Activated naive CD8-positive, alpha-beta T cell treated with anti-CD3 and anti-CD28 coated beads, Interleukin-2, amount 50 U/mL, for 24 hours (primary cell): ENCODE measurements at regions not wholly inside any gene's neighbourhood (a gene's known extent, or its start where the extent isn't known, plus 50 kb on each side); places are given as distances from the start of the nearest gene placed in this dataset.
"Not testable (repeated sequence)": the region's sequence is repeated elsewhere in the genome, so short reads cannot be mapped to it uniquely, and the experiment has no call there.

Source experiments
- ATAC-seq: fragments of 150-1000 bp; cut with Tn5 transposase; one replicate; pipeline ENCODE4 v1.10.0; 2021
- DNase-seq: peaks from one replicate; pipeline ENCODE4 v3.0.0; 2021
- H3K27ac Mint-ChIP-seq: one replicate; pipeline ENCODE4 v1.8.0; 2021; ENCODE audit warnings: mild to moderate bottlenecking, mixed read lengths
- H3K27me3 Mint-ChIP-seq: one replicate; pipeline ENCODE4 v1.8.0; 2021; ENCODE audit warnings: mixed read lengths
- H3K36me3 Mint-ChIP-seq: one replicate; pipeline ENCODE4 v1.8.0; 2021; ENCODE audit warnings: low read depth, mixed read lengths
- H3K4me1 Mint-ChIP-seq: one replicate; pipeline ENCODE4 v1.8.0; 2021; ENCODE audit warnings: mixed read lengths
- H3K4me3 Mint-ChIP-seq: one replicate; pipeline ENCODE4 v1.8.0; 2021; ENCODE audit warnings: mild to moderate bottlenecking, moderate library complexity, mixed read lengths
- H3K9me3 Mint-ChIP-seq: one replicate; pipeline ENCODE4 v1.8.0; 2021; ENCODE audit warnings: mixed read lengths

GRCh38 chr20:40894237-40894630 is 134.4 kb upstream of the TOP1 start:
- H3K27ac Mint-ChIP-seq = no peak overlapping the region
- no peak overlapping the region for H3K4me3 Mint-ChIP-seq
- DNase-seq (no peak), ATAC-seq (no peak)
- H3K27me3 Mint-ChIP-seq = no peaks in the 10 kb centered on the region
- no peaks in the 10 kb centered on the region for H3K36me3 Mint-ChIP-seq
- peaks cover 2% of the 10 kb centered on the region for H3K4me1 Mint-ChIP-seq
- no peaks in the 10 kb centered on the region for H3K9me3 Mint-ChIP-seq

- H3K4me3 Mint-ChIP-seq = no peak overlapping the region
- no peaks in the 10 kb centered on the region for H3K9me3 Mint-ChIP-seq
- H3K36me3 Mint-ChIP-seq = no peaks in the 10 kb centered on the region
- H3K4me1 Mint-ChIP-seq = no peaks in the 10 kb centered on the region
- H3K27ac Mint-ChIP-seq = no peak overlapping the region
- no peak for ATAC-seq
- H3K27me3 Mint-ChIP-seq = no peaks in the 10 kb centered on the region
- no peak for DNase-seq
Measured at GRCh38 chr20:40895182-40895581, 133.4 kb upstream of the TOP1 start.

GRCh38 chr20:40896814-40897700 is 131.6 kb upstream of the TOP1 start:
- Mint-ChIP-seq H3K9me3 (no peaks in the 10 kb centered on the region), H3K4me3 (no peak overlapping the region), H3K4me1 (no peaks in the 10 kb centered on the region), H3K27ac (no peak overlapping the region), H3K27me3 (no peaks in the 10 kb centered on the region), H3K36me3 (no peaks in the 10 kb centered on the region)
- DNase-seq (no peak), ATAC-seq (no peak)

DNA sequence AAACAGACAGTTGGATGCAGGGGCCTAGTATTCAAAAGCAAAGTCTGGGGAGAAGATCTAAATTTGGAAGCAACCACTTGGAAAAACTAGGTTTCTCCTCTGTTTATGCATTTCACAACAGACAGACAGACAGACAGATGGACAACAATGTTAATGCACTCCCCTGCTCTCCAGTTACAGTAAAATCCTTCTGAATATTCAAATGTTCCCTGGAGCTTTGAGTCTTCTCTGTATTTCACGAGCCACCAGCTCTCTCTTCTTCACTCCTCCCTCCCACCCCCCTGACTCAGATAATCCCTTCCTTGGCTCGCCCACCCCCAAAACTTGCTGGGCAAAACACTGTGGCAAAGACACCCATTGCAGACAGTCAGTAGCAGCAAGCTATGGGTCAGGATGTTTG is 129.3 kb upstream of the TOP1 start:
- no peak overlapping the region for H3K27ac Mint-ChIP-seq
- no peaks in the 10 kb centered on the region for H3K27me3 Mint-ChIP-seq
- H3K36me3 Mint-ChIP-seq = no peaks in the 10 kb centered on the region
- H3K4me3 Mint-ChIP-seq = no peak overlapping the region
- H3K9me3 Mint-ChIP-seq = no peaks in the 10 kb centered on the region
- no peak for ATAC-seq
- no peak for DNase-seq
- no peaks in the 10 kb centered on the region for H3K4me1 Mint-ChIP-seq

GRCh38 chr20:40900666-40901215 is 127.9 kb upstream of the TOP1 start:
- ATAC-seq = no peak
- Mint-ChIP-seq H3K27ac (no peak overlapping the region), H3K36me3 (no peaks in the 10 kb centered on the region), H3K4me1 (no peaks in the 10 kb centered on the region), H3K27me3 (no peaks in the 10 kb centered on the region), H3K9me3 (no peaks in the 10 kb centered on the region), H3K4me3 (no peak overlapping the region)
- no peak for DNase-seq

DNA sequence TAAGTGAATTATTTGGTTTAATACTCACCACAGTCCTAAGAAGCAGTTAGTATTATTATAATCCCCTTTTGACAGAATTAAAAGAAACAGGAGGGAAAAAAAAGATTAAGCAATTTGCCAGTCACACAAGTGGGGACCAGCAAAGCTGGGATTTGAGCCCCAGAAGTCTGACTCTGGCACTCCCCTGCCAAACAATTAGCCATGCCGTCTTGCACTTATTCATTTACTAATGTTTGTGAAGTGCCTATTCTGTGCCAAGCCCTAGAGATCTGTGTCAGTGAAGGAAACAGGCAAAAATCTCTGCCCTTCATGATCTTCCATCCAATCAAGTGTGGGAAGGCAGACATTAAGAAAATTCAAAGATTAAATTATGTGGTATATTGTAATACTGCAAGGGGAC is 126.0 kb upstream of the TOP1 start:
- Mint-ChIP-seq H3K4me3 (no peak overlapping the region), H3K27ac (no peak overlapping the region), H3K27me3 (no peaks in the 10 kb centered on the region), H3K36me3 (no peaks in the 10 kb centered on the region), H3K9me3 (no peaks in the 10 kb centered on the region), H3K4me1 (no peaks in the 10 kb centered on the region)
- DNase-seq (no peak), ATAC-seq (no peak)

GRCh38 chr20:40908309-40908708 is 120.3 kb upstream of the TOP1 start:
- Mint-ChIP-seq H3K9me3 (no peaks in the 10 kb centered on the region), H3K36me3 (no peaks in the 10 kb centered on the region), H3K27me3 (no peaks in the 10 kb centered on the region), H3K4me3 (no peak overlapping the region), H3K4me1 (no peaks in the 10 kb centered on the region), H3K27ac (no peak overlapping the region)
- ATAC-seq (no peak), DNase-seq (no peak)

- not testable (repeated sequence) for H3K36me3 Mint-ChIP-seq, H3K9me3 Mint-ChIP-seq, H3K4me1 Mint-ChIP-seq, H3K27ac Mint-ChIP-seq, ATAC-seq, H3K27me3 Mint-ChIP-seq, DNase-seq, H3K4me3 Mint-ChIP-seq
Measured at GRCh38 chr20:40909489-40909888, 119.1 kb upstream of the TOP1 start.

- not testable (repeated sequence) for H3K27me3 Mint-ChIP-seq, H3K4me3 Mint-ChIP-seq, H3K4me1 Mint-ChIP-seq, H3K36me3 Mint-ChIP-seq, DNase-seq, H3K27ac Mint-ChIP-seq, ATAC-seq, H3K9me3 Mint-ChIP-seq
Measured at GRCh38 chr20:40910436-40910835, 118.2 kb upstream of the TOP1 start.

DNA sequence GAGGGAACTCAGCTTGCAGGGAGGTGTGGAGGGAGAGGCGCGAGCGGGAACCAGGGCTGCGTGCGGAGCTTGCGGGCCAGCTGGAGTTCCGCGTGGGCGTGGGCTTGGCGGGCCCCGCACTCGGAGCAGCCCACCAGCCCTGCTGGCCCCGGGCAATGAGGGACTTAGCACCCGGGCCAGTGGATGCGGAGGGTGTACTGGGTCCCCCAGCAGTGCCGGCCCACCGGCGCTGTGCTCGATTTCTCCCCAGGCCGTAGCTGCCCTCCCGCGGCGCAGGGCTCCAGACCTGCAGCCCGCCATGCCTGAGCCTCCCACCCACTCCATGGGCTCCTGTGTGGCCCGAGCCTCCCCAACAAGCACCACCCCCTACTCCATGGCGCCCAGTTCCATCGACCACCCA is 117.5 kb upstream of the TOP1 start:
- H3K4me3 Mint-ChIP-seq, H3K36me3 Mint-ChIP-seq, H3K9me3 Mint-ChIP-seq, DNase-seq, H3K4me1 Mint-ChIP-seq, ATAC-seq, H3K27ac Mint-ChIP-seq, H3K27me3 Mint-ChIP-seq: not testable (repeated sequence)

DNA sequence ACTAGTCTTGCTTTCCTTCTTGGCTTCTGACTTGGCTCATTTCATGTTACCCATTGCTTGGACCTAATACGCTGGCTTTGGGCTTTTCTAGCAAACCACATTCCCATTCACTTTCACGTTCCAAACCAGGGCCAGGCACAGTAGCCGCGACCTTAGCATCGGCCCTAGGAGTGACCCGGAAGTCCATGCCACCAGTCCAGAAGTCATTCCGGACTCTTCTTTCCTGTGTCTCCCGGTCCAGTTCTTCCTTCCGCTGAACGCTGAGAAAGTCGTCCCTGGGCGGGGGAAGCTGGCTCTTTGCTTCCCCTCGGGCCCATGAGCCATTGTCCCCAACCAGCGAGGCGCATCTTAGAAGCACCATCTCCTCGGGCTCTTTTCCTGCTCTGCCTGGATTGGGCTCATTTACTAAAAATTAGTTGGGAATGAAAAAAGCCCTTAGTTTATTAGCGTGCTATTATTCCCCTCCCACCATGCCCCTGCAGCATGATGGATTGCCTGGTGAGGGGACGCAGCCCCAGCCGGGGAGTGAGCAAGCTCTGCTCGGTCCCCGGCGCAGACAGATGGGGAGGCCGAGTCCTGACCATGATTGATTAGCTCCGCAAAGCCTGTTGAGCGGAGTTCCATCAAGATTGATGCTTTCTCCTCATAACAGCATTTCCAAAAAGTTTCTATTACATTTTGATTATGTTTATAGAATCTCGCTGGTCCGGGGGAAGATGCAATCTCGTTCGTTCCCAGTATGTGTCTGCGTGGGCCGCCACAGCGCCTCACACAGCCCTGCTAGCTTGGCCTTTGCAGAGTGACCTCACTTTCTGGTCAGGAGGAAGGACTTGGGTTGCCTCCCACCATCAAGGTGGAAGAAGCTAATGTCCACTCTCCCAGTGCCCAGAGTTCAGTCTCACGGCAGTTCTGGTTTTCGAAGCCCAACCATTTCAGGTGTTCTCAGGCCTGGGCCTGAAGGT is 115.1 kb upstream of the TOP1 start:
- Mint-ChIP-seq H3K4me3 (no peak overlapping the region), H3K9me3 (peaks cover 5% of the 10 kb centered on the region)

DNA sequence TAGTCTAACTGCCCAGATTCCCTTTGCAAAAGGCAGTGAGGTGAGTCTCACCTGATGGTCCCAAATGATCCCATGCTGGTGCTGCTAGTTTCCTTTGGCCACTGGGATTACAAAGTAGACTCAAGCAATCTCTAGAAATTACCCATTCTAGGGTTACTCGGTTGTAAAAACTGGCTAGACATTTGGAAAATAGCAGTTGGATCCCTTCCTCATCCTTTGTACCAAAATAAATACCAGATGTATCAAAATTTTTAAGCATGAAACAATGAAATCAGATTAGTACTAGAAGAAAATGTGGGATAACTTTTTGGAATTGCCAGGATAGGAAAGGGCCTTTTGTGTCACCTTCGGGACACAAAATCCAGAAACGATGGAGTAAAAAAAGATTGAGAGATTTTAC is 112.9 kb upstream of the TOP1 start:
- Mint-ChIP-seq H3K27me3 (no peaks in the 10 kb centered on the region), H3K4me3 (no peak overlapping the region), H3K9me3 (peaks cover 5% of the 10 kb centered on the region), H3K4me1 (no peaks in the 10 kb centered on the region), H3K27ac (no peak overlapping the region), H3K36me3 (no peaks in the 10 kb centered on the region)
- no peak for ATAC-seq
- DNase-seq = no peak

More for the DNA sequence above, 115.1 kb upstream of the TOP1 start:
- Mint-ChIP-seq H3K4me1 (no peaks in the 10 kb centered on the region), H3K27ac (no peak overlapping the region), H3K36me3 (no peaks in the 10 kb centered on the region), H3K27me3 (no peaks in the 10 kb centered on the region)
- DNase-seq = no peak
- no peak for ATAC-seq

- DNase-seq (no peak), ATAC-seq (no peak)
- Mint-ChIP-seq H3K4me1 (no peaks in the 10 kb centered on the region), H3K4me3 (no peak overlapping the region), H3K9me3 (peaks cover 5% of the 10 kb centered on the region), H3K36me3 (no peaks in the 10 kb centered on the region), H3K27ac (no peak overlapping the region), H3K27me3 (no peaks in the 10 kb centered on the region)
Measured at GRCh38 chr20:40916276-40916675, 112.3 kb upstream of the TOP1 start.

DNA sequence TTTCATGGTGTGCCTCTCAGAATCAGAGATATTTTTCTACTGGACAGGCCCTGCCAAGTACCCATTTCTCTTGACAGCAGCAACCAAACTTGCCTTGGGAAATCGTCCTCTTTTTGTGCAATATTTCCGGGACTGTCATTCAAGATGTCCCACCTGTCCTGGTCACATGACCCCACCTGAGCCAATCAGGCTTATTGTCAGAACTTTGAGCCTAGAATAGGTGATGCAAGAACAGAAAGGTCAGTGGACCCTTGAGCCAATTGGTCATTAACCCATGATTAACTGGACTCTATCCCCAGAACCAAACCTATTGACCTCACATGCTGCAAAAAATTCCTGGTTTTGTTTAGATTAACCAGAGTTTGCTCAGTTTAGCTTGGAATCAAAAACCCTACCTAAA is 108.3 kb upstream of the TOP1 start:
- H3K4me1 Mint-ChIP-seq = no peaks in the 10 kb centered on the region
- DNase-seq (no peak), ATAC-seq (no peak)
- H3K27ac Mint-ChIP-seq = no peak overlapping the region
- peaks cover 5% of the 10 kb centered on the region for H3K9me3 Mint-ChIP-seq
- no peaks in the 10 kb centered on the region for H3K36me3 Mint-ChIP-seq
- H3K4me3 Mint-ChIP-seq = no peak overlapping the region
- H3K27me3 Mint-ChIP-seq = no peaks in the 10 kb centered on the region

DNA sequence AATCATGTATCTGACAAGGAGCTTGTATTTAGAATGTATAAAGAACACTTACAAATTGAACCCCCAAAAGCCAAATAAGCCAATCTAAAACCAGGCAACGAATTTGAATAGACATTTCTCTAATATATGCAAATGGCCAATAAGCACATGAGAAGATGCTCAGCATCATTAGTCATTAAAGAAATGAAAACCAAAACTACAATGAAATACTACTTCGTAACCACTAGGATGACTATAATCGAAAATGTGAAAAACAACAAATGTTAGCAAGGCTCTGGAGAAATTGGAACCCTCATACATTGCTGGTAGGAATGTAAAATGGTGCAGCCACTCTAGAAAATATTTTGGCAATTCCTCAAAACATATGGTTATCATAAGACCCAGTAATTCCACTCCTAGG is 105.8 kb upstream of the TOP1 start:
- ATAC-seq = no peak

More for the DNA sequence above, 105.8 kb upstream of the TOP1 start:
- Mint-ChIP-seq H3K36me3 (no peaks in the 10 kb centered on the region), H3K27me3 (peaks cover 2% of the 10 kb centered on the region), H3K27ac (no peak overlapping the region), H3K4me1 (no peaks in the 10 kb centered on the region), H3K4me3 (no peak overlapping the region), H3K9me3 (no peaks in the 10 kb centered on the region)
- no peak for DNase-seq
